Osteoblast (primary cell): ENCODE measurements at regions not wholly inside any gene's neighbourhood (a gene's known extent, or its start where the extent isn't known, plus 50 kb on each side); places are given as distances from the start of the nearest gene placed in this dataset.
A peak's percentile ranks its signal among the peaks of the same experiment; 100 is the strongest.

ENCODE experiments used
- DNase-seq: peaks from one replicate; pipeline ENCODE4 v3.0.0; 2011; ENCODE audit warnings: low spot score, mixed read lengths; ENCODE audit not compliant: insufficient read length; ENCODE audit errors: missing footprints
- H2AFZ ChIP-seq: 2 replicates; pipeline ENCODE4 v1.6.0; 2011; ENCODE audit warnings: mild to moderate bottlenecking, low read length
- H3K27ac ChIP-seq: 2 replicates; pipeline ENCODE4 v1.5.1; 2011; ENCODE audit warnings: mild to moderate bottlenecking, low read depth, low read length, moderate library complexity
- H3K27me3 ChIP-seq: 2 replicates; pipeline ENCODE4 v1.6.0; 2012; ENCODE audit warnings: mild to moderate bottlenecking, control low read depth, inconsistent platforms, low read length, moderate library complexity; ENCODE audit not compliant: insufficient read depth
- H3K36me3 ChIP-seq: 2 replicates; pipeline ENCODE4 v1.5.1; 2011; ENCODE audit warnings: mild to moderate bottlenecking, low read length, control low read depth, moderate library complexity; ENCODE audit not compliant: insufficient read depth
- H3K4me1 ChIP-seq: 2 replicates; pipeline ENCODE4 v1.5.1; 2011; ENCODE audit warnings: mild to moderate bottlenecking, low read length, control low read depth, moderate library complexity; ENCODE audit not compliant: insufficient read depth
- H3K4me2 ChIP-seq: 2 replicates; pipeline ENCODE4 v1.6.0; 2011; ENCODE audit warnings: mild to moderate bottlenecking, low read length; ENCODE audit not compliant: insufficient read depth
- H3K4me3 ChIP-seq: fragments of 200-600 bp; sonication (generic); 3 replicates; pipeline ENCODE4 v1.5.1; 2012; ENCODE audit warnings: mild to moderate bottlenecking, low read length, inconsistent platforms; ENCODE audit not compliant: insufficient read depth
- H3K79me2 ChIP-seq: 2 replicates; pipeline ENCODE4 v1.6.0; 2012; ENCODE audit warnings: mild to moderate bottlenecking, low read length, control low read depth, inconsistent platforms; ENCODE audit not compliant: insufficient read depth
- H3K9me3 ChIP-seq: 2 replicates; pipeline ENCODE4 v1.5.1; 2011; ENCODE audit warnings: low read depth, low read length, control low read depth
- H4K20me1 ChIP-seq: 2 replicates; pipeline ENCODE4 v1.6.0; 2012; ENCODE audit warnings: mild to moderate bottlenecking, low read length, control low read depth; ENCODE audit not compliant: insufficient read depth
- CTCF ChIP-seq: IDR thresholded peaks from 2 replicates; pipeline ENCODE4 v1.5.1; 2011; ENCODE audit warnings: mild to moderate bottlenecking, low read depth, low read length, moderate library complexity; ENCODE audit errors: extremely low read depth

GRCh38 chr10:78302739-78302988, 269.0 kb downstream of the RPS24 start:
- no peaks in the 10 kb centered on the region for H3K9me3 ChIP-seq
- no peaks in the 10 kb centered on the region for H3K36me3 ChIP-seq
- peak overlapping the region; percentile 52 for H3K27ac ChIP-seq
- H3K4me1 ChIP-seq = peaks cover 11% of the 10 kb centered on the region
- no peaks in the 10 kb centered on the region for H3K79me2 ChIP-seq
- H3K4me3 ChIP-seq = peak overlapping the region; percentile 76
- no peaks in the 10 kb centered on the region for H3K27me3 ChIP-seq
- no peaks in the 10 kb centered on the region for H4K20me1 ChIP-seq
- no peak for DNase-seq
- peak overlapping the region; percentile 94 for H3K4me2 ChIP-seq
- peak overlapping the region; percentile 88 for H2AFZ ChIP-seq
- no peak for TF ChIP-seq CTCF

- Histone ChIP-seq H3K4me2 (peak overlapping the region; percentile 94), H3K27ac (peak overlapping the region; percentile 52), H3K79me2 (no peaks in the 10 kb centered on the region), H3K36me3 (no peaks in the 10 kb centered on the region), H3K4me1 (peaks cover 11% of the 10 kb centered on the region), H4K20me1 (no peaks in the 10 kb centered on the region), H2AFZ (peak overlapping the region; percentile 88), H3K9me3 (no peaks in the 10 kb centered on the region), H3K27me3 (no peaks in the 10 kb centered on the region), H3K4me3 (peak overlapping the region; percentile 76)
- DNase-seq = peak; percentile 99
- TF ChIP-seq CTCF = peak; percentile 52
Measured at GRCh38 chr10:78302989-78303854, 269.6 kb downstream of the RPS24 start.

- H3K27me3 ChIP-seq = no peaks in the 10 kb centered on the region
- no peak overlapping the region for H3K27ac ChIP-seq
- no peaks in the 10 kb centered on the region for H3K36me3 ChIP-seq
- H4K20me1 ChIP-seq = no peaks in the 10 kb centered on the region
- no peak overlapping the region for H3K4me2 ChIP-seq
- H2AFZ ChIP-seq = no peak overlapping the region
- H3K79me2 ChIP-seq = no peaks in the 10 kb centered on the region
- TF ChIP-seq CTCF = no peak
- H3K4me3 ChIP-seq = no peak overlapping the region
- H3K9me3 ChIP-seq = no peaks in the 10 kb centered on the region
- DNase-seq = no peak
- H3K4me1 ChIP-seq = peaks cover 11% of the 10 kb centered on the region
Measured at GRCh38 chr10:78304091-78305045, 270.7 kb downstream of the RPS24 start.

- no peak for DNase-seq
- no peaks in the 10 kb centered on the region for H4K20me1 ChIP-seq
- H3K27me3 ChIP-seq = no peaks in the 10 kb centered on the region
- TF ChIP-seq CTCF = no peak
- H3K79me2 ChIP-seq = no peaks in the 10 kb centered on the region
- H2AFZ ChIP-seq = no peak overlapping the region
- no peaks in the 10 kb centered on the region for H3K36me3 ChIP-seq
- H3K4me2 ChIP-seq = no peak overlapping the region
- H3K27ac ChIP-seq = no peak overlapping the region
- no peaks in the 10 kb centered on the region for H3K9me3 ChIP-seq
- peaks cover 11% of the 10 kb centered on the region for H3K4me1 ChIP-seq
- no peak overlapping the region for H3K4me3 ChIP-seq
Measured at GRCh38 chr10:78305311-78305710, 271.6 kb downstream of the RPS24 start.
